Smooth muscle cell (in vitro differentiated cells): ENCODE measurements at regions not wholly inside any gene's neighbourhood (a gene's known extent, or its start where the extent isn't known, plus 50 kb on each side); places are given as distances from the start of the nearest gene placed in this dataset.
"Not testable (repeated sequence)": the region's sequence is repeated elsewhere in the genome, so short reads cannot be mapped to it uniquely, and the experiment has no call there.

ENCODE experiments used
- DNase-seq: peaks from one replicate; lab custom pipeline; 2025; ENCODE audit not compliant: unreplicated experiment; lab: John Stamatoyannopoulos, UW
- H2AFZ ChIP-seq: fragments of 200-600 bp; sonication (generic); 2 replicates; pipeline ENCODE4 v1.6.0; 2016; ENCODE audit warnings: antibody characterized with exemption, low read depth, mild to moderate bottlenecking
- H3F3A ChIP-seq: fragments of 200-600 bp; sonication (generic); 2 replicates; pipeline ENCODE4 v1.6.0; 2017; ENCODE audit warnings: antibody characterized with exemption, low read depth
- H3K27ac ChIP-seq: fragments of 200-600 bp; sonication (generic); 2 replicates; pipeline ENCODE4 v1.5.1; 2016; ENCODE audit warnings: low read depth, mild to moderate bottlenecking
- H3K27me3 ChIP-seq: fragments of 200-600 bp; sonication (generic); 2 replicates; pipeline ENCODE4 v1.6.1; 2016; ENCODE audit warnings: low read depth, mild to moderate bottlenecking
- H3K36me3 ChIP-seq: fragments of 200-600 bp; sonication (generic); 2 replicates; pipeline ENCODE4 v1.5.1; 2016; ENCODE audit warnings: low read depth
- H3K4me1 ChIP-seq: fragments of 200-600 bp; sonication (generic); 2 replicates; pipeline ENCODE4 v1.5.1; 2016; ENCODE audit warnings: low read depth
- H3K4me2 ChIP-seq: fragments of 200-600 bp; sonication (generic); 2 replicates; pipeline ENCODE4 v1.6.0; 2016; ENCODE audit warnings: mild to moderate bottlenecking
- H3K4me3 ChIP-seq: fragments of 200-600 bp; sonication (generic); 2 replicates; pipeline ENCODE4 v1.5.1; 2016; ENCODE audit warnings: mild to moderate bottlenecking
- H3K79me2 ChIP-seq: fragments of 200-600 bp; sonication (generic); 2 replicates; pipeline ENCODE4 v1.6.0; 2016; ENCODE audit warnings: low read depth, mild to moderate bottlenecking
- H3K9ac ChIP-seq: fragments of 200-600 bp; sonication (generic); 2 replicates; pipeline ENCODE4 v1.6.0; 2016; ENCODE audit warnings: low read depth
- H3K9me3 ChIP-seq: fragments of 200-600 bp; sonication (generic); replicated peaks from 2 replicates; pipeline ENCODE4 v1.5.1; 2016; ENCODE audit warnings: low read depth
- H4K20me1 ChIP-seq: fragments of 200-600 bp; sonication (generic); 2 replicates; pipeline ENCODE4 v1.6.0; 2016; ENCODE audit warnings: low read depth
- WGBS: methylation state at CpG from one replicate; pipeline ENCODE4 v1.1.7; 2016; ENCODE audit warnings: low lambda C conversion rate; 5-methylcytosine and 5-hydroxymethylcytosine counted together
- TF ChIP-seq, protein P1 (sequence below): fragments of 200-600 bp; sonication (generic); IDR thresholded peaks from 2 replicates; pipeline ENCODE4 v1.5.1; 2017; ENCODE audit warnings: borderline replicate concordance, mild to moderate bottlenecking, antibody characterized with exemption; ENCODE audit not compliant: insufficient read depth, poor library complexity, severe bottlenecking

DNA sequence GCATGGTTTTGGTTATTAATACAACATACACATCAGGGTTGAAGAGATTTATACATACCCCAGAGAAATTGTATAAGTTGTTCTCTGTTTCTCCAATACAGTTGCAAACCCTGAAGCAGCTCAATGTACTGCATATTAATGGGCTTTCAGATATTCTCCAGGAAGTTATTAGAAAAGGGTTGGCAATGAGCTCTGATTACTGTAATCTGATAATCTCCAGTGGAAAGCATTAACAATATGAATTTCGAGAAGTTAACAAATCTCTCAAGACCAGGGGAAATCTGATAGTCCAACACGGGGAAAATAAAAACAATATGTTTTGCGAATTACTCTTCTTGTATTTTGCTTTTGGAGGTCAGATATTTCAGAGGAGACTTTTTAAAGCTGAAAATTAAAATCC is 950.1 kb downstream of the TBL1XR1 start:
- WGBS, result 93% methylated on average over 3 of the region's 3 CpGs
- Histone ChIP-seq H3K4me1 (no peaks in the 10 kb centered on the region), H3K4me2 (no peak overlapping the region), H3F3A (no peaks in the 10 kb centered on the region), H3K9me3 (no peaks in the 10 kb centered on the region), H3K27me3 (no peaks in the 10 kb centered on the region), H3K9ac (no peak overlapping the region), H3K79me2 (no peaks in the 10 kb centered on the region), H3K27ac (no peak overlapping the region), H2AFZ (no peak overlapping the region), H4K20me1 (no peaks in the 10 kb centered on the region), H3K4me3 (no peak overlapping the region), H3K36me3 (no peaks in the 10 kb centered on the region)
- DNase-seq, result no peak
- TF ChIP-seq, protein P1, sequence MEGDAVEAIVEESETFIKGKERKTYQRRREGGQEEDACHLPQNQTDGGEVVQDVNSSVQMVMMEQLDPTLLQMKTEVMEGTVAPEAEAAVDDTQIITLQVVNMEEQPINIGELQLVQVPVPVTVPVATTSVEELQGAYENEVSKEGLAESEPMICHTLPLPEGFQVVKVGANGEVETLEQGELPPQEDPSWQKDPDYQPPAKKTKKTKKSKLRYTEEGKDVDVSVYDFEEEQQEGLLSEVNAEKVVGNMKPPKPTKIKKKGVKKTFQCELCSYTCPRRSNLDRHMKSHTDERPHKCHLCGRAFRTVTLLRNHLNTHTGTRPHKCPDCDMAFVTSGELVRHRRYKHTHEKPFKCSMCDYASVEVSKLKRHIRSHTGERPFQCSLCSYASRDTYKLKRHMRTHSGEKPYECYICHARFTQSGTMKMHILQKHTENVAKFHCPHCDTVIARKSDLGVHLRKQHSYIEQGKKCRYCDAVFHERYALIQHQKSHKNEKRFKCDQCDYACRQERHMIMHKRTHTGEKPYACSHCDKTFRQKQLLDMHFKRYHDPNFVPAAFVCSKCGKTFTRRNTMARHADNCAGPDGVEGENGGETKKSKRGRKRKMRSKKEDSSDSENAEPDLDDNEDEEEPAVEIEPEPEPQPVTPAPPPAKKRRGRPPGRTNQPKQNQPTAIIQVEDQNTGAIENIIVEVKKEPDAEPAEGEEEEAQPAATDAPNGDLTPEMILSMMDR, result no peak

DNA sequence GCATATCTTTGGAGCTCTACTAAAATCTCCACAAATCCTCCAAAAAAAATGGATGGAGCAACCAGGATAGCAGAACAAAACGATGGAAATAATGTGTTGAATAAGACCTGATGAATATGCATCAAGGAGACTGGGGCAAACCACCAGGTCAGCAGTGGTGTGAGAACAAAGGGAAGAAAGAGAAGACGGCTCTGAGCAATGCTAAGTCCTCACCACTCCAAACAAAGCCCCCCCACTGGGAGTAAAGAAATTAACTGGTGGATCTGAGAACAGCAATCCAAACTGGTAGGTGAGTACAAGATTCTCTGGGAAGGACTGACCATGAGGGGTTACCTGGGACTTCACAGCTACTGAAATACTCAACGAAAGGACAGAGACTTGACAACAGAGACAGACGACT is 977.3 kb downstream of the TBL1XR1 start:
- no peaks in the 10 kb centered on the region for H3K27me3 ChIP-seq
- no peaks in the 10 kb centered on the region for H3K4me1 ChIP-seq
- H3K27ac ChIP-seq, result no peak overlapping the region
- no peaks in the 10 kb centered on the region for H3K9me3 ChIP-seq
- H3K4me2 ChIP-seq, result no peak overlapping the region
- H3K36me3 ChIP-seq, result no peaks in the 10 kb centered on the region
- no peaks in the 10 kb centered on the region for H3F3A ChIP-seq
- WGBS, result 68% methylated on average over 4 of the region's 4 CpGs
- no peak overlapping the region for H3K9ac ChIP-seq
- H4K20me1 ChIP-seq, result no peaks in the 10 kb centered on the region
- no peaks in the 10 kb centered on the region for H3K79me2 ChIP-seq
- H2AFZ ChIP-seq, result no peak overlapping the region
- no peak overlapping the region for H3K4me3 ChIP-seq
- TF ChIP-seq, protein P1, result no peak
- no peak for DNase-seq

DNA sequence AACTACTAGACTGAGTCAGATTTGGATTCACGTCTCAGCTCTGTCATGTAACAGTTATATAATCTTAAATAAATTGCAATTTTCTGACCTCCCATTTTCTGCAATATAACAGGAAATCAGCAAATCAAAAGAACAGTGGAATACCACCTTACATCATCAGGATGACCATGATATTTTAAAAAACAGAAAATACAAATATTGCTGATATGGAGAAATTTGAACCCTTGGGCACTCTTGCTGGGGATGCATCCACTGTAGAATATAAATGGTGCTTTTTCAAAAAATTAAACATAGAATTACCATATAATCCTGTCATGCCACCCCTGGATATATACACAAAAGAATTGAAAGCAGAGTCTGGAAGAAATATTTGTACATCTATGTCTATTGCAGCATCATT is 982.5 kb downstream of the TBL1XR1 start:
- H3K79me2 ChIP-seq, result no peaks in the 10 kb centered on the region
- H3K27ac ChIP-seq, result no peak overlapping the region
- DNase-seq, result no peak
- no peak overlapping the region for H2AFZ ChIP-seq
- no peaks in the 10 kb centered on the region for H3F3A ChIP-seq
- H3K4me3 ChIP-seq, result no peak overlapping the region
- 93% methylated on average over 1 of the region's 1 CpG for WGBS
- no peak overlapping the region for H3K4me2 ChIP-seq
- H3K27me3 ChIP-seq, result no peaks in the 10 kb centered on the region
- no peaks in the 10 kb centered on the region for H3K9me3 ChIP-seq
- TF ChIP-seq, protein P1, result no peak
- no peaks in the 10 kb centered on the region for H3K4me1 ChIP-seq
- no peak overlapping the region for H3K9ac ChIP-seq
- no peaks in the 10 kb centered on the region for H4K20me1 ChIP-seq
- no peaks in the 10 kb centered on the region for H3K36me3 ChIP-seq

DNA sequence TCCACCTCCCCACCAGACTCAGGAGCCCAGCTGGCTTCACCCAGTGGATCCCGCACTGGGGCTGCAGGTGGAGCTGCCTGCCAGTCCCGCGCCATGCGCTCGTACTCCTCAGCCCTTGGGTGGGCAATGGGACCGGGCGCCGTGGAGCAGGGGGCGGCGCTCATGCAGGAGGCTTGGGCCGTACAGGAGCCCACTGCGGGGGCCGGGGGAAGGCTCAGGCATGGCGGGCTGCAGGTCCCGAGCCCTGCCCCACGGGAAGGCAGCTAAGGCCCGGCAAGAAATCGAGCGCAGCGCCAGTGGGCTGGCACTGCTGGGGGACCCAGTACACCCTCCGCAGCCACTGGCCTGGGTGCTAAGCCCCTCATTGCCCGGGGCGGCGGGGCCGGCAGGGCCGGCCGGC is 984.0 kb downstream of the TBL1XR1 start:
- H3K27me3 ChIP-seq, H4K20me1 ChIP-seq, H3K9me3 ChIP-seq, H3K4me2 ChIP-seq, H3K27ac ChIP-seq, DNase-seq, H3K4me3 ChIP-seq, H3K79me2 ChIP-seq, H3K9ac ChIP-seq, H3F3A ChIP-seq, H3K36me3 ChIP-seq, H3K4me1 ChIP-seq, H2AFZ ChIP-seq: not testable (repeated sequence)
- 93% methylated on average over 17 of the region's 27 CpGs for WGBS
